OCI-LY7 (cell line): ENCODE measurements at regions not wholly inside any gene's neighbourhood (a gene's known extent, or its start where the extent isn't known, plus 50 kb on each side); places are given as distances from the start of the nearest gene placed in this dataset.

Source experiments
- BruUV-seq: library from RNA; stranded (reverse); fragments of 400-500 nt; replicated peaks from 2 replicates; lab custom pipeline; 2021; lab: Mats Ljungman, UMichigan
- CTCF ChIA-PET: fragments of 300-600 bp; sonication (Branson Sonifier 250); formaldehyde crosslinking; loops from one replicate; lab custom pipeline; 2022; ENCODE audit warnings: antibody characterized with exemption; ENCODE audit not compliant: unreplicated experiment; lab: Charles Lee
- POLR2A ChIA-PET: fragments of 300-600 bp; sonication (Branson Sonifier 250); formaldehyde crosslinking; loops from one replicate; lab custom pipeline; 2022; ENCODE audit warnings: antibody characterized with exemption; lab: Charles Lee
- DNase-seq: peaks from one replicate; pipeline ENCODE4 v3.0.0-alpha.2; 2015; ENCODE audit warnings: low spot score
- H2AFZ ChIP-seq: fragments of 200-600 bp; sonication (generic), shearing (Covaris generic); 2 replicates; pipeline ENCODE4 v1.6.1; 2014; ENCODE audit warnings: mild to moderate bottlenecking, antibody characterized with exemption, low read length, moderate library complexity
- H3K27ac ChIP-seq: fragments of 200-600 bp; sonication (generic); 2 replicates; pipeline ENCODE4 v1.5.1; 2014; ENCODE audit warnings: mixed run types, low read depth, mild to moderate bottlenecking, moderate library complexity, low read length, inconsistent platforms; ENCODE audit not compliant: poor library complexity, severe bottlenecking
- H3K36me3 ChIP-seq: fragments of 200-600 bp; sonication (generic); 2 replicates; pipeline ENCODE4 v1.6.1; 2014; ENCODE audit warnings: mild to moderate bottlenecking, antibody characterized with exemption, low read length, moderate library complexity, mixed read lengths; ENCODE audit not compliant: insufficient read depth
- H3K4me1 ChIP-seq: fragments of 200-600 bp; sonication (generic); 2 replicates; pipeline ENCODE4 v1.5.1; 2014; ENCODE audit warnings: mild to moderate bottlenecking, low read length; ENCODE audit not compliant: insufficient read depth, poor library complexity, severe bottlenecking
- H3K4me2 ChIP-seq: fragments of 200-600 bp; sonication (generic); 2 replicates; pipeline ENCODE4 v1.6.1; 2014; ENCODE audit warnings: mild to moderate bottlenecking, low read length
- H3K4me3 ChIP-seq: fragments of 200-600 bp; sonication (generic); 2 replicates; pipeline ENCODE4 v1.5.1; 2014; ENCODE audit warnings: mild to moderate bottlenecking, low read depth, low read length; ENCODE audit not compliant: poor library complexity, severe bottlenecking
- H3K79me2 ChIP-seq: fragments of 200-600 bp; sonication (generic); 2 replicates; pipeline ENCODE4 v1.6.1; 2016; ENCODE audit warnings: low read depth, mild to moderate bottlenecking, low read length, moderate library complexity, mixed read lengths; ENCODE audit not compliant: insufficient read depth
- H3K9me2 ChIP-seq: fragments of 200-600 bp; sonication (generic); 2 replicates; pipeline ENCODE4 v1.6.1; 2016; ENCODE audit warnings: mild to moderate bottlenecking, low read length, mixed read lengths; ENCODE audit not compliant: insufficient read depth
- H3K9me3 ChIP-seq: fragments of 200-600 bp; sonication (generic); 2 replicates; pipeline ENCODE4 v1.6.1; 2014; ENCODE audit warnings: mild to moderate bottlenecking, mixed run types, low read length, mixed read lengths
- H4K20me1 ChIP-seq: fragments of 200-600 bp; sonication (generic); 2 replicates; pipeline ENCODE4 v1.6.1; 2014; ENCODE audit warnings: mild to moderate bottlenecking, antibody characterized with exemption, low read length, moderate library complexity, mixed read lengths; ENCODE audit not compliant: insufficient read depth
- EZH2phosphoT487 ChIP-seq: fragments of 200-600 bp; sonication (generic); IDR thresholded peaks from 2 replicates; pipeline ENCODE4 v1.6.1; 2018; ENCODE audit warnings: low read depth, borderline replicate concordance, mild to moderate bottlenecking, mixed run types, antibody characterized with exemption, low read length, moderate library complexity, mixed read lengths
- intact Hi-C: fragments of 100-400 bp; cut with micrococcal nuclease; formaldehyde crosslinking; loops from one replicate; pipeline ENCODE4 v1.10.0; 2022; ENCODE audit not compliant: unreplicated experiment
- TF ChIP-seq, protein P1 (sequence below): fragments of 200-600 bp; sonication (generic); conservative IDR thresholded peaks from 2 replicates; pipeline ENCODE4 v1.5.1; 2014; ENCODE audit warnings: mild to moderate bottlenecking, antibody characterized with exemption, low read length, moderate library complexity, mixed read lengths

DNA sequence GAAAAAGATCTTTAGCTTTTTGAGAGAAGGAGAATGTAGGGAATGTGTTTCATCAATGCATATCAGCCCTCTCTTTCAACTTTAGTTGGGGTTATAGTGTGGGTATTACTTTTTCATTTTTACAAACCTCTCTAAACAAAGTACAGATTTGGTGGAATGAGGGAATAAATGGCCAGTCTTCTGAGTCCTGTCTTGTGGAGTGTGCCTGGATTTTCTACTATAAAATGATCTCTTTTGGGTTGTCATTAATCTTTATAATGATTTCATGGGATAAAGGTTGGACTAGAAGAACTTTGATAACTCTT lies 209.3 kb downstream of the RNF144B start:
- Histone ChIP-seq H3K9me3 (no peaks in the 10 kb centered on the region), H3K4me2 (no peak overlapping the region), H3K4me1 (no peaks in the 10 kb centered on the region), H3K79me2 (no peaks in the 10 kb centered on the region), H3K9me2 (no peaks in the 10 kb centered on the region), H3K27ac (no peak overlapping the region), H3K36me3 (no peaks in the 10 kb centered on the region), H3K4me3 (no peak overlapping the region), H2AFZ (no peak overlapping the region), H4K20me1 (no peaks in the 10 kb centered on the region)
- no TSS peak for BruUV-seq
- intact Hi-C loops, result loop anchor here (1.0 to 10.0 kb wide), 2 partner anchors 227 to 1458 kb away; no protein-coding TSS in a partner anchor
- no peak for TF ChIP-seq EZH2phosphoT487
- TF ChIP-seq, protein P1, sequence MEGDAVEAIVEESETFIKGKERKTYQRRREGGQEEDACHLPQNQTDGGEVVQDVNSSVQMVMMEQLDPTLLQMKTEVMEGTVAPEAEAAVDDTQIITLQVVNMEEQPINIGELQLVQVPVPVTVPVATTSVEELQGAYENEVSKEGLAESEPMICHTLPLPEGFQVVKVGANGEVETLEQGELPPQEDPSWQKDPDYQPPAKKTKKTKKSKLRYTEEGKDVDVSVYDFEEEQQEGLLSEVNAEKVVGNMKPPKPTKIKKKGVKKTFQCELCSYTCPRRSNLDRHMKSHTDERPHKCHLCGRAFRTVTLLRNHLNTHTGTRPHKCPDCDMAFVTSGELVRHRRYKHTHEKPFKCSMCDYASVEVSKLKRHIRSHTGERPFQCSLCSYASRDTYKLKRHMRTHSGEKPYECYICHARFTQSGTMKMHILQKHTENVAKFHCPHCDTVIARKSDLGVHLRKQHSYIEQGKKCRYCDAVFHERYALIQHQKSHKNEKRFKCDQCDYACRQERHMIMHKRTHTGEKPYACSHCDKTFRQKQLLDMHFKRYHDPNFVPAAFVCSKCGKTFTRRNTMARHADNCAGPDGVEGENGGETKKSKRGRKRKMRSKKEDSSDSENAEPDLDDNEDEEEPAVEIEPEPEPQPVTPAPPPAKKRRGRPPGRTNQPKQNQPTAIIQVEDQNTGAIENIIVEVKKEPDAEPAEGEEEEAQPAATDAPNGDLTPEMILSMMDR, result peak; percentile 62
- no peak for DNase-seq
- POLR2A ChIA-PET, result interaction anchor here (0.8 kb wide), 1 partner anchor 56 kb away, joined by 3 read pairs; no protein-coding TSS in a partner anchor
- CTCF ChIA-PET, result no interaction called here

GRCh38 chr6:18598551-18599264 lies 211.6 kb downstream of the RNF144B start:
- no peaks in the 10 kb centered on the region for H3K36me3 ChIP-seq
- BruUV-seq, result no TSS peak
- H2AFZ ChIP-seq, result no peak overlapping the region
- no peaks in the 10 kb centered on the region for H3K4me1 ChIP-seq
- H3K9me2 ChIP-seq, result no peaks in the 10 kb centered on the region
- intact Hi-C loops, result loop anchor here (10.0 kb wide), 1 partner anchor 1456 kb away; no protein-coding TSS in a partner anchor
- no peak overlapping the region for H3K4me3 ChIP-seq
- no peaks in the 10 kb centered on the region for H3K79me2 ChIP-seq
- H3K27ac ChIP-seq, result no peak overlapping the region
- no peaks in the 10 kb centered on the region for H4K20me1 ChIP-seq
- no peaks in the 10 kb centered on the region for H3K9me3 ChIP-seq
- no peak for TF ChIP-seq EZH2phosphoT487
- TF ChIP-seq, protein P1, result no peak
- no peak overlapping the region for H3K4me2 ChIP-seq
- ChIA-PET POLR2A (interaction anchor here (0.8 to 0.9 kb wide), 2 partner anchors 8 to 10 kb away, joined by 3 to 4 read pairs; no protein-coding TSS in a partner anchor), CTCF (interaction anchor here (0.5 kb wide), 1 partner anchor 616 kb away, joined by 3 read pairs; no protein-coding TSS in a partner anchor)
- DNase-seq, result no peak

- Histone ChIP-seq H3K9me3 (no peaks in the 10 kb centered on the region), H3K4me3 (no peak overlapping the region), H3K4me1 (no peaks in the 10 kb centered on the region), H3K9me2 (no peaks in the 10 kb centered on the region), H4K20me1 (no peaks in the 10 kb centered on the region), H3K36me3 (no peaks in the 10 kb centered on the region), H2AFZ (no peak overlapping the region), H3K4me2 (no peak overlapping the region), H3K27ac (no peak overlapping the region), H3K79me2 (no peaks in the 10 kb centered on the region)
- BruUV-seq, result no TSS peak
- ChIA-PET CTCF (no interaction called here), POLR2A (interaction anchor here (0.7 kb wide), 1 partner anchor 444 kb away, joined by 3 read pairs; no protein-coding TSS in a partner anchor)
- DNase-seq, result no peak
- intact Hi-C loops, result no loop called here
- TF ChIP-seq, protein P1, result no peak
- no peak for TF ChIP-seq EZH2phosphoT487
These were observed 213.1 kb downstream of the RNF144B start for GRCh38 chr6:18600255-18600654.
